Lung (tissue), 11 donors: ENCODE measurements at regions not wholly inside any gene's neighbourhood (a gene's known extent, or its start where the extent isn't known, plus 50 kb on each side); places are given as distances from the start of the nearest gene placed in this dataset.

ENCODE experiments used
- ATAC-seq: fragments of 200-7000 bp; cut with Tn5 transposase; one replicate; pipeline ENCODE4 v1.9.1; 2020; ENCODE audit warnings: moderate number of reproducible peaks; ENCODE audit not compliant: insufficient read depth, low FRiP score
- DNase-seq, 3 donors: peaks; one replicate each; pipeline ENCODE4 v3.0.0-alpha.2; 2013 to 2017
- H3K27ac ChIP-seq, 2 donors: one replicate each; pipeline ENCODE4 v1.5.1; 2013; ENCODE audit warnings: mild to moderate bottlenecking in 2 of 2, moderate library complexity in 2 of 2, control low read depth in 1 of 2, inconsistent platforms in 1 of 2, low read depth in 1 of 2, low read length in 1 of 2
- H3K27me3 ChIP-seq, 3 donors: one replicate each; pipeline ENCODE4 v1.5.1; 2013; ENCODE audit warnings: low read length in 2 of 3; ENCODE audit not compliant: control insufficient read depth in 3 of 3, insufficient read depth in 3 of 3
- H3K36me3 ChIP-seq, 4 donors: one replicate each; pipeline ENCODE4 v1.5.1; 2013; ENCODE audit warnings: low read length in 4 of 4, mild to moderate bottlenecking in 1 of 4, moderate library complexity in 1 of 4; ENCODE audit not compliant: control insufficient read depth in 4 of 4, insufficient read depth in 4 of 4
- H3K4me1 ChIP-seq, 5 donors: one replicate each; pipeline ENCODE4 v1.5.1; 2013; ENCODE audit warnings: low read length in 5 of 5, mild to moderate bottlenecking in 2 of 5, moderate library complexity in 1 of 5; ENCODE audit not compliant: control insufficient read depth in 5 of 5, insufficient read depth in 5 of 5
- H3K4me3 ChIP-seq: one replicate; pipeline ENCODE4 v1.5.1; 2013; ENCODE audit warnings: mild to moderate bottlenecking, control low read depth, moderate library complexity
- H3K9ac ChIP-seq, 2 donors: one replicate each; pipeline ENCODE4 v1.5.1; 2013; ENCODE audit warnings: low read length in 2 of 2, control low read depth in 1 of 2; ENCODE audit not compliant: insufficient read depth in 1 of 2
- H3K9me3 ChIP-seq, 4 donors: one replicate each; pipeline ENCODE4 v1.5.1; 2013; ENCODE audit warnings: low read length in 3 of 4, mild to moderate bottlenecking in 1 of 4, moderate library complexity in 1 of 4; ENCODE audit not compliant: control insufficient read depth in 4 of 4, insufficient read depth in 3 of 4
- CTCF ChIP-seq: IDR thresholded peaks from 2 replicates; pipeline ENCODE4 v1.5.1; 2012; ENCODE audit warnings: mild to moderate bottlenecking; ENCODE audit errors: control extremely low read depth, extremely low read depth
- WGBS, 2 donors: extraction: QIAGEN DNeasy Blood & Tissue Kit; methylation state at CpG; one replicate each; pipeline ENCODE4 v1.1.7; 2013; 5-methylcytosine and 5-hydroxymethylcytosine counted together
- donor health status: control.
- donor health status: control.
- donor health status: Bipolar disorder and iron deficiency.
- donor health status: healthy.
- donor health status: DM: yes; HTN: yes; CAD: no.

- no peak overlapping the region for H3K9ac ChIP-seq
- TF ChIP-seq CTCF = no peak
- DNase-seq = no peak
- no peak for ATAC-seq
- H3K27ac ChIP-seq = no peak overlapping the region
- H3K4me3 ChIP-seq = no peak overlapping the region
- H3K36me3 ChIP-seq = no peaks in the 10 kb centered on the region
- H3K27me3 ChIP-seq = no peaks in the 10 kb centered on the region
- H3K4me1 ChIP-seq = no peaks in the 10 kb centered on the region
- H3K9me3 ChIP-seq = peaks cover 0 to 2% (median 0%) of the 10 kb centered on the region in 4 donors
These were observed 140.8 kb downstream of the PTGER3 start for GRCh38 chr1:70906800-70907199.

- DNase-seq (no peak), ATAC-seq (no peak)
- H3K36me3 ChIP-seq = no peaks in the 10 kb centered on the region
- 80 to 81% methylated on average over 8 of the region's 8 CpGs for WGBS, 2 donors
- no peaks in the 10 kb centered on the region for H3K27me3 ChIP-seq
- no peaks in the 10 kb centered on the region for H3K4me1 ChIP-seq
- no peak overlapping the region for H3K9ac ChIP-seq
- peaks cover 0 to 2% (median 0%) of the 10 kb centered on the region in 4 donors for H3K9me3 ChIP-seq
- no peak overlapping the region for H3K4me3 ChIP-seq
- no peak for TF ChIP-seq CTCF
- no peak overlapping the region for H3K27ac ChIP-seq
These were observed 139.9 kb downstream of the PTGER3 start for GRCh38 chr1:70907563-70908310.

- H3K27ac ChIP-seq = no peak overlapping the region
- no peak for DNase-seq
- H3K4me3 ChIP-seq = no peak overlapping the region
- peaks cover 0 to 2% (median 0%) of the 10 kb centered on the region in 4 donors for H3K9me3 ChIP-seq
- no peak for TF ChIP-seq CTCF
- H3K9ac ChIP-seq = no peak overlapping the region
- no peaks in the 10 kb centered on the region for H3K4me1 ChIP-seq
- 63 to 68% methylated on average over 3 of the region's 3 CpGs for WGBS, 2 donors
- no peaks in the 10 kb centered on the region for H3K36me3 ChIP-seq
- no peaks in the 10 kb centered on the region for H3K27me3 ChIP-seq
- no peak for ATAC-seq
These were observed 138.3 kb downstream of the PTGER3 start for GRCh38 chr1:70909262-70909822.
